ENCODE measurements at regions not wholly inside any gene's neighbourhood (a gene's known extent, or its start where the extent isn't known, plus 50 kb on each side); places are given as distances from the start of the nearest gene placed in this dataset.

- TF ChIP-seq, protein P1, sequence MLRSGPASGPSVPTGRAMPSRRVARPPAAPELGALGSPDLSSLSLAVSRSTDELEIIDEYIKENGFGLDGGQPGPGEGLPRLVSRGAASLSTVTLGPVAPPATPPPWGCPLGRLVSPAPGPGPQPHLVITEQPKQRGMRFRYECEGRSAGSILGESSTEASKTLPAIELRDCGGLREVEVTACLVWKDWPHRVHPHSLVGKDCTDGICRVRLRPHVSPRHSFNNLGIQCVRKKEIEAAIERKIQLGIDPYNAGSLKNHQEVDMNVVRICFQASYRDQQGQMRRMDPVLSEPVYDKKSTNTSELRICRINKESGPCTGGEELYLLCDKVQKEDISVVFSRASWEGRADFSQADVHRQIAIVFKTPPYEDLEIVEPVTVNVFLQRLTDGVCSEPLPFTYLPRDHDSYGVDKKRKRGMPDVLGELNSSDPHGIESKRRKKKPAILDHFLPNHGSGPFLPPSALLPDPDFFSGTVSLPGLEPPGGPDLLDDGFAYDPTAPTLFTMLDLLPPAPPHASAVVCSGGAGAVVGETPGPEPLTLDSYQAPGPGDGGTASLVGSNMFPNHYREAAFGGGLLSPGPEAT (IDR thresholded peaks at IDR 0.05; ENCODE audit: low read depth) = no peak
- TF ChIP-seq KDM1A (IDR thresholded peaks at IDR 0.05; ENCODE audit: borderline replicate concordance) (no peak), BRCA1 (IDR thresholded peaks at IDR 0.05; ENCODE audit: low read depth, low read length) (no peak), SIX5 (IDR thresholded peaks at IDR 0.05; ENCODE audit: low read depth, low read length, severe bottlenecking) (no peak), USF2 (IDR thresholded peaks at IDR 0.05; ENCODE audit: borderline replicate concordance, low read depth, low read length) (no peak), POU2F2 (IDR thresholded peaks at IDR 0.05; ENCODE audit: borderline replicate concordance, low read depth, low read length) (no peak), MTA2 (IDR thresholded peaks at IDR 0.05; ENCODE audit: low read depth) (no peak)
- TF ChIP-seq, protein P2, sequence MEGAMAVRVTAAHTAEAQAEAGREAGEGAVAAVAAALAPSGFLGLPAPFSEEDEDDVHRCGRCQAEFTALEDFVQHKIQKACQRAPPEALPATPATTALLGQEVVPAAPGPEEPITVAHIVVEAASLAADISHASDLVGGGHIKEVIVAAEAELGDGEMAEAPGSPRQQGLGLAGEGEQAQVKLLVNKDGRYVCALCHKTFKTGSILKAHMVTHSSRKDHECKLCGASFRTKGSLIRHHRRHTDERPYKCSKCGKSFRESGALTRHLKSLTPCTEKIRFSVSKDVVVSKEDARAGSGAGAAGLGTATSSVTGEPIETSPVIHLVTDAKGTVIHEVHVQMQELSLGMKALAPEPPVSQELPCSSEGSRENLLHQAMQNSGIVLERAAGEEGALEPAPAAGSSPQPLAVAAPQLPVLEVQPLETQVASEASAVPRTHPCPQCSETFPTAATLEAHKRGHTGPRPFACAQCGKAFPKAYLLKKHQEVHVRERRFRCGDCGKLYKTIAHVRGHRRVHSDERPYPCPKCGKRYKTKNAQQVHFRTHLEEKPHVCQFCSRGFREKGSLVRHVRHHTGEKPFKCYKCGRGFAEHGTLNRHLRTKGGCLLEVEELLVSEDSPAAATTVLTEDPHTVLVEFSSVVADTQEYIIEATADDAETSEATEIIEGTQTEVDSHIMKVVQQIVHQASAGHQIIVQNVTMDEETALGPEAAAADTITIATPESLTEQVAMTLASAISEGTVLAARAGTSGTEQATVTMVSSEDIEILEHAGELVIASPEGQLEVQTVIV (IDR thresholded peaks at IDR 0.05; ENCODE audit: borderline replicate concordance, partially characterized antibody) = no peak
- TF ChIP-seq, protein P3, sequence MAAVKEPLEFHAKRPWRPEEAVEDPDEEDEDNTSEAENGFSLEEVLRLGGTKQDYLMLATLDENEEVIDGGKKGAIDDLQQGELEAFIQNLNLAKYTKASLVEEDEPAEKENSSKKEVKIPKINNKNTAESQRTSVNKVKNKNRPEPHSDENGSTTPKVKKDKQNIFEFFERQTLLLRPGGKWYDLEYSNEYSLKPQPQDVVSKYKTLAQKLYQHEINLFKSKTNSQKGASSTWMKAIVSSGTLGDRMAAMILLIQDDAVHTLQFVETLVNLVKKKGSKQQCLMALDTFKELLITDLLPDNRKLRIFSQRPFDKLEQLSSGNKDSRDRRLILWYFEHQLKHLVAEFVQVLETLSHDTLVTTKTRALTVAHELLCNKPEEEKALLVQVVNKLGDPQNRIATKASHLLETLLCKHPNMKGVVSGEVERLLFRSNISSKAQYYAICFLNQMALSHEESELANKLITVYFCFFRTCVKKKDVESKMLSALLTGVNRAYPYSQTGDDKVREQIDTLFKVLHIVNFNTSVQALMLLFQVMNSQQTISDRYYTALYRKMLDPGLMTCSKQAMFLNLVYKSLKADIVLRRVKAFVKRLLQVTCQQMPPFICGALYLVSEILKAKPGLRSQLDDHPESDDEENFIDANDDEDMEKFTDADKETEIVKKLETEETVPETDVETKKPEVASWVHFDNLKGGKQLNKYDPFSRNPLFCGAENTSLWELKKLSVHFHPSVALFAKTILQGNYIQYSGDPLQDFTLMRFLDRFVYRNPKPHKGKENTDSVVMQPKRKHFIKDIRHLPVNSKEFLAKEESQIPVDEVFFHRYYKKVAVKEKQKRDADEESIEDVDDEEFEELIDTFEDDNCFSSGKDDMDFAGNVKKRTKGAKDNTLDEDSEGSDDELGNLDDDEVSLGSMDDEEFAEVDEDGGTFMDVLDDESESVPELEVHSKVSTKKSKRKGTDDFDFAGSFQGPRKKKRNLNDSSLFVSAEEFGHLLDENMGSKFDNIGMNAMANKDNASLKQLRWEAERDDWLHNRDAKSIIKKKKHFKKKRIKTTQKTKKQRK (IDR thresholded peaks at IDR 0.05; ENCODE audit: low read depth, low read length) = no peak
Observed at GRCh38 chr13:109428146-109428545, 358.2 kb downstream of the IRS2 start (continued).

Measured in GM12878 (cell line).